NCI-H1436 treated with DMSO at 0.1 percent for 48 hours (cell line): ENCODE measurements at regions not wholly inside any gene's neighbourhood (a gene's known extent, or its start where the extent isn't known, plus 50 kb on each side); places are given as distances from the start of the nearest gene placed in this dataset.
"Not testable (repeated sequence)": the region's sequence is repeated elsewhere in the genome, so short reads cannot be mapped to it uniquely, and the experiment has no call there.

Source experiments
- DNase-seq: peaks from one replicate; lab custom pipeline; 2025; lab: John Stamatoyannopoulos, UW

DNA sequence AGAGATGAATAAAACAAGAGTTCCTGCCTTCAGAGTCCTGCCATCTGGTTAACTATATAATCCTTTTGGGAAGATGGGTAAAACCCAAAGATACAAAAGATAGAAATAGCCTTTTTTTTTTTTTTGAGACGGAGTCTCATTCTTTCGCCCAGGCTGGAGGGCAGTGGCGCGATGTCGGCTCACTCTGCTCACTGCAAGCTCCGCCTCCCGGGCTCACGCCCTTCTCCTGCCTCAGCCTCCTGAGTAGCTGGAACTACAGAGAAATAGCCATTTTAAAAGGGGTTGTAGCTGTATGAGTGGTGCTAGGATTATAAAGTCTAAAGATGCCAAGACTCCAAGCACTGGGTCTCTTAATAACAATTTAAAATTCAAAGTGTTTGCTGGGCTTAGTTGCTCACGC is 97.2 kb downstream of the KDR start:
- no peak for DNase-seq

DNA sequence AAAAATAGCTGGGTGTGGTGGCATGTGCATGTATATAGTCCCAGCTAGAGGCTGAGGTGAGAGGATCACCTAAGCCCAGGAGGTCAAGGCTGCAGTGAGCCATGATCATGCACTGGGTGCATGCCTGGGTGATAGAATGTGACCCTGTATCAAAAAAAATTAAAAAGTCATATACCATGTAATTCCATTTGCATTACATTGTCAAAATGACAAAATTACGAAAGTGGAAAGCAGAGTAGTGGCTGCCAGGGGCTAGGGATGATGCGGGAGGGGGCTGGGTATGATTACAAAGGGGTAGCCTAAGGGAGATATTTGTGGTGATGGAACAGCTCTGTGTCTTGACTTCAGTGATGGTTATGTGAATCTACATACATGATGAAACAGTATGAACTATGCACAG is 97.8 kb downstream of the KDR start:
- DNase-seq, result no peak

DNA sequence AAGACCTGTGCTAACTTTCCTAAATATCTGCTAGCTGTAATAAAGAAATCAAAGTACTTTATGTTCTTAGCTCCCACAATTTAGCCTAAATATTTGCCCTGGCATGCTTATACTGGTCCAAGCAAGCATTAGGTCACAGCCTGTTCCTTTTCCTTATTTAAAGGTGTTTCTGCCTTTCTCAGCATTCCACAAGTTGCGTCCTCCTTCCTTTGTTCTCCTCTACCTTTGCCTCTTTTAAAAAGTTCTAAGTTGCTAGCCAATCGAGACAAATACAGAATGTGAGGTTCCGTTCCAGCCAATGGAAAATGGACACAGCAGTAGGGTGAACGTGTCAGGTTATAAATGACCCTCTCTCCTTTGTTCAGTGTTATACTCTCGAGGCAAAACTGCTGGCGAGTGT is 99.9 kb downstream of the KDR start:
- DNase-seq, result not testable (repeated sequence)

DNA sequence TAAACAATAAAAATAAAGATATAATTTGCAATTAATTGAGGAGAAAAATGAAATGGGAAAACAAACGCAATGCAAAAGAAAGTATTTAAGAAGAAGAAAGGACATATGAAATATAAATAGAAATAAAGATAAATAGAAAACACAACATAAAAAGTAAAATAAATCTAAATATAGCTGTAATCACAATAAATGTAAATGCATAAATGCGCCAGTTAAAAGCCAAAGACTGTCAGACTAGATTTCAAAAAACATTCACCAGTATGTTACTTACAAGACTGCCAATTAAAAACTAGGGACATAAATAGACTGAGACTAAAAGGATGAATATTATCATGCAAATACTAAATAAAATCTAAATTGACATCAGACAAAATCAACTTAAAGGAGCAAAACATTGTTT is 102.4 kb downstream of the KDR start:
- no peak for DNase-seq

DNA sequence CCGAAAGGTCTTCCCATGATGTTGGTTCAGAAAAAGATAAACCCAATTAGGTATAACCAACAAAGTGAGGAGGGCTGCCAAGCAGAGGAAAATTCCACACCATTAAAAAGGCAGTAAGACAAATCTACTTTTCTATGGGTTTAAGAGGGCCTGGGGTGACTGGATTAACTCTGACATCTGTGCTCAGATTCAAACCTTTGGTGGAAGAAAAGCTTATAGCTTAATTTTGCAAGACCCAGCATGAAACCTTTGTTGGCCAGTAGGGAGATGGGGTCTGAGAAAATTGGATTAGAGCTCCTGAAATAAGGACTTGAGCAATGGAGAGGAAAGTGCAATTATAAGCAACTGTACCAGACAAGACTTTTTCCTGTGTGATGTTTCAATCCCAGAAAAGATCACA is 104.2 kb downstream of the KDR start:
- DNase-seq, result no peak

DNA sequence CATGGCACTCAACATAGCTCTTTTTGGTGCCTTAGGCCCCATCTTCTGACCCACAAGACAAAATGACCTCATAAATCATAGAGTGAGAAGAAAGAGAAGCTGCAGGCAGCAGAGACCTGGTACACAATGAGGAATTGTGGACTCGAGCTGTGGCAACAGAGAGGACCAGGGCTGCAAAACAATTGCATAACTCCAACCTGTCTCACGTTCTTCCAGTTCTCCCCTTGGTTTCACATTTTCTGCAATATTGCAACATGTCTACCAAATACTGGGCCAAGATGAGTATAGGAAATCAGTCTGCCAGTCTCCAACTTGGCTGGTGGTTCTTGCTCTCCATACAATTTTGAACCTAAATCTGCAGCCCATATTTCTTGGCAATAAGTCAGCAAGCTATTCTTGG is 105.3 kb downstream of the KDR start:
- DNase-seq, result no peak

DNA sequence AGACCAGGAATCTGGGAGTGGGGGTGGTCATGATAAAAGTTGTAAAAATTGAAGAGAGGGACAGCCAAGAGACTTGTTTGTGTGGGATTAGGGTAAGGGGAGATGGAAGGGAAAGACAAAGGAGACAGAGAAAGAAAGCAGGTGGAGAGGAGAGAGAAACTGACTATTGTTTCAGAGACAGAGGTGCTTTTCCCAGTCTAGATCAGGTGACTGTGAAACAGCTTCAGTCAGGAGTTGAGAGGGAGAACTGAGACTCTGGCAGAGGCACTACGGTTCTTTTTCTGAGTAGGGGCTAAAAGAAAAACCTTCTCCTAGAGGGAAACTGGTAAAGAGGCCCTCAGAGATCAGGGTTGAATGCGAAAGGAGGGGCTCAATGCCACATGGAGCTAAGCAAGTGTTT is 106.4 kb downstream of the KDR start:
- DNase-seq, result no peak

DNA sequence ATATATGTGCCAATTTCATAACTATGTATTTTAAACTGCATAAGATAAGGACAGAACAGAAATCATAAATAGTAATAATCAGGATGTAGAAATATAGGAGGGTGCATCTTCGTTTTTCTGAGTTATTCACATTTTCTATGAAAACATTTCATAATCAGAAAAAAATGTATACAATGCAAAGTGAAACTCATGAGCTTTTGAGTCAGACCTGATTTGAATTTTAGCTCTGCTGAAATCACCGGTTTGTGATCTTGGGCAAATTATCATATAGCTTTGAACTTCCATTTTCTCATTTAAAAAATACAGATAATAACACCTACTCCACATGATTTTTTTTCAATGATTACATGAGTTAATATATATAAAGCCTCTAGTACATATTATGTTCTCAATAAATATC is 106.9 kb downstream of the KDR start:
- no peak for DNase-seq

DNA sequence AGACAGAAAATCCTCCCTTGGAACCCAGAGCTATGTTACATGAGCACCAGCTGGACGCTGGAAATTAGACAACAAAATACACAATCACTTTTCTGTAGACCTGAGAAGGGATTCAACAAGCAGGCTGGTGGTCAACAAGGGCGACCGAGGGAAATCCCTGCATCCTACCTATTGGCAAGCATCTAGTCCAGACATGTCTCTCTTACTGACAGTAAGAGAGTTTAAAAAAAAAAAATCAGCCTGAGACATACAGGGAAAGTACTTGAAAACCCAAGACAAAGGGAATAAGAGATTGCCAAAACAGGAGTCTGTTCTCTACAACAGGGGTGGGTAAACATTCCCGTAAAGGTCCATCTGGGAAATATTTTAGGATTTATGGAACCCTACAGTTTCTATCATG is 108.0 kb downstream of the KDR start:
- no peak for DNase-seq

DNA sequence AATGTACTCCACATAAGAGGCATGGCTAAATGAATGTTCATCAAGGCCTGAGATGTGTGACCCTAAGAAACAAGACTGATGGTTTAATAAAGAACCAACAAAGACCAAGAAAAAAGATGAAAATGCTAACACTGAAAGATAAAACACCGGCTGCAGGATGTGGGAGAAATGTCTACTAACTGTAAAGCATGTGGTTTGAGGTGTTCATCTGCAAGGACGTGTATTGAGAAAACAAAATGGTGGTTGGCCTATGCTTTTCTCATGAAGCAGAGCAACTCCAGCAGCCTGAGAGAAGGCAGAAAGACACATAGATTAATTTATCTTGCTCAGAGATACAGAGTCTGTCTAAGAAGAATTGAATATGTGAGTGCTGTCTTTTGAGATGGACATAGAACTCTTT is 109.3 kb downstream of the KDR start:
- no peak for DNase-seq

DNA sequence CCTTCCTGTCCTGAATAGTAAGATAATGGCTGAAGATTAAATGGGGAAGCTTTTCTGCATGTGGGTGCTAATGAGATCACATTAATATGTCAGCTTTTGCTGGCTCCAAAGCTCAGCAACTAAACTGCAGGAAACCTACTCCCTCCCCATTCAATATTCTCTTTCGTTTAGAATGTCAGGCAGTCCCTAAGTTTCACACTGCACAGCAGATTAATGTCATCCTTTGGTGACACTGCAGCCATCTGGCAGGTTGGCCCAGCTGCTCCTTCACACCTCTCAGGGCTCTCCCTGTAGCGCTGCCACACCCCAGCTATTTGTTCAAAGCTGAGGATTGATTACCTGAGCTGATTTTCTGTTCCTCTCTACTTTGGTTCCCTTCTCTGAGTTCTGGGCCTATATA is 110.5 kb downstream of the KDR start:
- DNase-seq, result no peak

DNA sequence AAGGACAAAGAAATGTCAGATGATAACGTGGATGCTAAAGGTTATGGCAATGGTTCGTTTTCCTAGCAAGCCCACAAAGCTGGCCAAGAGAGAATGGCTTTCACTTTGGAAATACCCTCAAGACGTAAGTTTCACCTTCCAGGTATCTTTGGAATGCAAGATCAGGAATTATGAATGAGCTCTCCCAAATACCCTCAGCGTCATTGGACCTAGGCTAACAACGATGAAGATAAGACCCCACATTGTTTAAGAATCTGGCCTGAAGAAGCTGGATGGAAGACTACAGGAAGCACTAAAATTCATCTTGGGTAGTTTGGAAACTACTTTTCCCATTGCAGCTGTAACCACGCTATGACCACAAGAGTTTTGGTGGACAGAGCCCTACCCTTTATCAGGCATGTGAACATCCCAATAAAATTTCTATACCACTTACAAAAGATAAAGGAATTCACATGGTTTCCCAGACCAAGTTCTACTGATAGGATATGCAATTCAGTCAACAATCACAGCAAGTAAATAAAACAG is 111.9 kb downstream of the KDR start:
- no peak for DNase-seq

DNA sequence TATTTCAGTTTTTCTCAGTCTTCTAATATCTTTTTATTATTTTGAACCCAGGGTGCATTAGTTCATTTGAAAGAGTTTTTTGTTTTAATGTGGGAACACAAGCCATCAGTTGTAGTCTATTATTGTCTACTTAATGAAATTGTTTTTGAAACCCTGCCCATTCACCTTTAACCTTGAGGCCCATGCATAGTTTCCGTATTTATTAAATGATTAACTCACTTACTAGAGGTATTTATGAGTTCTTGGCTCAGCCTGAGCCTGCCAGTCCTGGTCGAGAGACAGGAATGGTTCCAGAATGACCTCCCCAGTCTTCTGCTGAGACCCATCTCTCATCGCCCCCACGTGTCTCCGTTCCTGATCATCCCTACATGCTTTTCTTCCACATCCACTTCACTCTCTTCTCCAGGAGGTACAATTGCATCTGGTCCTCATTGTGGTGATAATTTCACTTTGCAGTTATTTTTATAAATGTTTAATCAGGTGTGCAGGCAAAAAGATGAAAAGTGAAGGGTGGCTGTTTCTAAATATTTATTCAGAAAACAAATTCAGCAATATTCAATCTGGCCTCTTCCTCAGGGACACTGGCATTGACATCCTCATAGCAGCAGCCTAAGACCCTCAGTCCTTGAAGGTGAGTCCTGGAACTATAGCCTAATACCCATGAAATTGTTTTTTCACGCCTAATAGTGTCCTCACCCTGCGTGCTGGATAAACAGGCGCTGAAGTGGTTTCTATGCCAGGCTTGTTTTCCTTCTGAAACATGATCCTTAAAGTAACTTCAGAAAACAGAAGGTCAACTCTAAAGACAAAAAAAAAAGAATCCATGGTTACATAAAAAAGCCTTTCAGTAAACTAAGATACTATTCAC is 112.8 kb downstream of the KDR start:
- no peak for DNase-seq

DNA sequence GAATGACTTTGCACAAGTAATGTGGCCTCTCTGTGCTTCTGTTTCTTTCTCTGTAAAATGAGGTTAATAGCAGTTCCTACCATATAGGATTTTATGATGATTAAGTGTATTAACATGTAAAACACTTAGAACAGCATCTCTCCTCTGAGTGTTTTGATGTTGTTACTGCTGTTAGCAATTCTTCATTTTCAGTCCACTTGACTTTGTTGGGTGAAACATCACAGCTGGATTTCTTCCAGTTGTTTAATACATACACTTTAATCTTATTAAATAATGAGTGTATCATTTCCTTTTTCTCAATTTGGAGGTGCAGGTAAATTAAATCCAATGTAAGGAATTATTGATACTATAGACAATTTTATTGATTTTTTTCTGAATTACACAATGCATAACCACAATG is 113.6 kb downstream of the KDR start:
- no peak for DNase-seq

DNA sequence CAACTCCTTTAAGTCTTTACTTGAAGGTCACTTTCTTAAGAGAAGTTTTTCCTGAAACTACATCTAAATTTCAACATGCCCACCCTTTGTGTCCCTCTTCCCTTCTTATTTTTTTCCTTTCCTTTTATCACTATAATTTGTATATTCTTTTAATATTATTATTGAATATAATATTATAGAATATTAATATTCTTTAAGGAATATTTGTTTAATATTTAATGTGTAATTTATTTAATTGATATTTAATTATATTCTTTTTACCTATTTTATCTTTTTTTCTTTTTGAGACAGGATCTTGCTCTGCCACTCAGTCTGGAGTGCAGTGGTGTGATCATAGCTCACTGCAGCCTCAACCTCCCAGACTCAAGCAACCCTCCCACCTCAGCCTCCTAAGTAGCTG is 114.8 kb downstream of the KDR start:
- no peak for DNase-seq

DNA sequence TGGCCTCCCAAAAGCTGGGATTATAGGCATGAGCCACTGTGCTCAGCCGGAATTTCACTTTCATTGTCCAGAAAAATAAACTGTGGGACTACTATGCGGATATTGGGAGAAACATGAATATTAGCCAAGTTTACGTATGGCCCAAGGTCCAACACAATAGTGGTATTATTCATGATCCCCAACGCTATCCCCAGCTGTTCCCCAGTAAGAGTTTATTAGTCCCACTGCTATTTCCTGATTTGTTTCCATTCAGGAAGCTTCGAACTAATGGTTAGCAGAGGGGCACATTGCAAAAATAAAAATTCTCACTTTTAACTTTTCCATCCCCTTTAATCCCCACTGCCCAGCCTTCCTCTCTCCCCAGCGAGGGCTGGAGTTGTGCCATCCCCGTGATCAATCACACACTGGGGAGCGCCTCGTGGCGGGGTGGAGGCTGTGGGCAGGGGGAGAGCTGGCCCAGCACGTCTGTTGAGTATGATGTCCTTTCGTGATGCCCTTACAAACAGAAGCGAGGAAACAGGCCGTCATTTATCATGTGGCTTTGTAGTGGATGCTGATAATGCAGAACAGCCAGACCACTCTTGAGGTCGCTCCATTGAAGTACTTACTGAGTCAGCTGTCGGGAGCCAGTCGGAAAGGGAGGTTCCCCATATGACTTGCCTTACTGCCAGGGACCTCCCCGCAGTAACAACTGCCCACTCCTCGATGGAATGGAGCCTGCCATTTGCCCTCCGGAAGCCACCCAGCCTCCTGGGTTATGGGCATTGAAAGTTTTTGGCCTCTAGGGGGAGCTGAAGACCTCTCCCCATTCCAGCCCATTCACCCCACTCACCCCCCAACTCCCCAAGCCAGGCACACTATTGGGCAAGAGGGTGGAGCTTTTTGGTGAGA is 117.0 kb downstream of the KDR start:
- DNase-seq, result no peak

DNA sequence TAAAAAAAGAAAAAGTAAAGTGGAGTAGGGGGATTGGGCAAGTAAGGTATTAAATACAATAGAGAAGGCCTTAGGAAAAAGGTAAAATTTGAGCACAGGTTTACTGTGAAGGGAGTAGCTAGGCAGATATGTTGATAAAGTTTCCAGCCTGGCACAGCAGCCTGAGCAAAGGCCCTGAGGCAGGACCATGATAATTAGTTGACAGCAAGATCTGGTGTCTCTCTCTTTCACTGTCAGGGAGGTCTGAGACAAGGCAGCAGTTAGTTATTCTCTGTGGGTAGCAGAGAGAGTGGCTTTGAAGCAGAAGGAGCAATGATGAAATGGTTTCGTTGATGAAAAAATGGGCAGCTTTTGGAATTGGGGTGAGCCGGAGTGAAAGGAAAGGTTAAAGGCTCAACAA is 119.5 kb downstream of the KDR start:
- DNase-seq, result no peak

DNA sequence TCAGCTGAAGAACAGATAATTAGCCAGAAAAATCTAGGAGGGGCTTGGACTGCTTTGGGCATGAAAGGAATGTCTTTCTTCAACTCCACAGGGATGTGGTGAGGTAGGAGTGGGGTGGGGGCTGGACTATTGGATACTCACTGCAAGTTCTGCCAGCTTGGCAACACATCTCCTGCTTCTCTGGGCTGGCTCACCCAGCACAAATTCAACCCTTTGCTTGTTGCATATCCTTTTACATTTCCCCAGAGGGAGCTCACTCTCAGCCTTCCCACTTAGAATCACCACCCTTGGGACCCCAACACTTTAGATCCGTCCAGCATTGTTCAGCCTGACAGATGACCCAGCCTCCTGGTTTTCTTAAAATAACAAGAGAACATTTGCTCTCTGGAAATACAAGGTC is 120.6 kb downstream of the KDR start:
- DNase-seq, result no peak

DNA sequence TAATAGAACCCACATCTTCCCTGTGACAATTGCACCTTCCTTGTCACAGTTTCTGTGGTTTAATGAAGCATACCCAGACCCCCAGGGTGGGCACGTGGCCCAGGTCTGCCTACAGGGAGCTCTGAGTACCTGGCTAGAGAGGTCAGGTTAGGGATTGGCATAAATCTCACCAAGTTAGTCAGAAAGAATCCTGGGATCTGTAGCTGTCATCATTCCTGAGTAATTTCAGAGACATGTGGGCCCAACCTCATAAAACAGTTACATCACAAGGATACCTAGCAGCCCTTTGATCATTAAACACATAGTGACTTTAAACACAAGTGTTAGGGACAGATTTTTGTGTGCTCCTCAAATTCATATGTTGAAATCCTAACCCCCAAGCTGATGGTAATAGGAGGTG is 123.0 kb downstream of the KDR start:
- DNase-seq, result no peak

DNA sequence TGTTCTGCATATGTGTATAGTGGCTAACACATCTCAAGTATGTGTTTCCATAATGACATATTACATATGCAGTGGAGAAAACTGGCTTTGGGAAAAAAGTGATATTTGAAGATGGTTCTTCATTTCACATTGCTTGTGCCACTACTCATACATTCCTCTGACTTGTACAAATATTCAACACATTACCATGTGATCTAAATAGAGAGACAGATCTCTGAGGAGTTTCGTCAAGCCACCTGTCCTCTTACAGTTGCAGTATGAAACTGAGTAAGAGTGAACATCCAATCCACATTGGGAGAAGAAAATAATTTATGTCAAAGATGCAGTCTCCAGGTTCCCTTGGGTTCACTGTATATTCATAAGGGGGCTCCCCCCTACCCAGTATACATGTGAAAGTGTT is 123.9 kb downstream of the KDR start:
- DNase-seq, result no peak

DNA sequence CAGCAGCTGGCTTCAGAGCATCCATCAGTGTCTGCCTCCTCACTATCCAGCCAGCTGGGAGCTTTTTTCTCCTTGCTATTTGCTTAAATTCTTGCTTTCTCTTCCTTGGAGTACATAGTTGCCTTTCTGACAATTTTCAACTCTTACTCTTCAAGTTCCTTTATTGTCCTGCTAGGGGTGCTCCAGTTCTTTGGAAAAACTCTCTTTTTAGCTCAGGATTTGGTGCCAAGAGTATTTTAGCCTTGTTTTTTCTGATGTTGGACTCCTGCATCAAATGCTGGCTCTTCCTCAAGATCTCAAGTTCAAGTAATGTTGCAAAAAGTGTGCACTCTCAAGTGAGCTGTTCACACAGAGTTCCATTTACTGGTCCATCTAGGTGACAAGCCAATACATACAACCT is 126.4 kb downstream of the KDR start:
- no peak for DNase-seq

DNA sequence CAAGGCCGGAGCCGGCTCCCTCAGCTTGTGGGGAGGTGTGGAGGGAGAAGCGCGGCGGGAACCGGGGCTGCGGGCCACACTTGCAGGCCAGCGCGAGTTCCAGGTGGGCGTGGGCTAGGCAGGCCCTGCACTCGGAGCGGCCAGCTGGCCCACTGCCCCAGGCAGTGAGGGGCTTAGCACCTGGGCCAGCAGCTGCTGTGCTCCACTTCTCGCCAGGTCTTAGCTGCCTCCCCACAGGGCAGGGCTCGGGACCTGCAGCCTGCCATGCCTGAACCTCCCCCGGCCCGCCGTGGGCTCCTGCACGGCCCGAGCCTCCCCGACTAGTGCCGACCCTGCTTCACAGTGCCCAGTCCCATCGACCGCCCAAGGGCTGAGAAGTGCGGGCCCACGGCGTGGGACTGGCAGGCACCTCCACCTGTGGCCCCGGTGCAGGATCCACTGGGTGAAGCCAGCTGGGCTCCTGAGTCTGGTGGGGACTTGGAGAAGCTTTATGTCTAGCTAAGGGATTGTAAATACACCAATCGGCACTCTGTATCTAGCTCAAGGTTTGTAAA is 131.8 kb downstream of the KDR start:
- not testable (repeated sequence) for DNase-seq

DNA sequence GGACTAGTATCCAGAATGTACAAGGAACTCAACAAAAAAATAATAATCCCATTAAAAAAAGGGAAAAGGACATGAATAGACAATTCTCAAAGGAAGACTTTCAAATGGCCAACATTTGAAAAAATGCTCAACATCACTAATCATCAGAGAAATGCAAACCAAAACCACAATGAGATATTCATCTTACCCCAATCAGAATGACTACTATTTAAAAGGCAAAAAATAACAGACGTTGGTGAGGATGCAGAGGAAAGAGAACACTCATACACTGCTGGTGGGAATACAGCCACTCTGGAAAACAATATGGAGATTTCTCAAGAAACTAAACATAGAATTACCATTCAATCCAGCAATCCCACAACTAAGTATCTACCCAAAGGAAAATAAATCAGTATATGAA is 133.1 kb downstream of the KDR start:
- DNase-seq, result no peak
